ENCODE measurements at regions not wholly inside any gene's neighbourhood (a gene's known extent, or its start where the extent isn't known, plus 50 kb on each side); places are given as distances from the start of the nearest gene placed in this dataset.

DNA sequence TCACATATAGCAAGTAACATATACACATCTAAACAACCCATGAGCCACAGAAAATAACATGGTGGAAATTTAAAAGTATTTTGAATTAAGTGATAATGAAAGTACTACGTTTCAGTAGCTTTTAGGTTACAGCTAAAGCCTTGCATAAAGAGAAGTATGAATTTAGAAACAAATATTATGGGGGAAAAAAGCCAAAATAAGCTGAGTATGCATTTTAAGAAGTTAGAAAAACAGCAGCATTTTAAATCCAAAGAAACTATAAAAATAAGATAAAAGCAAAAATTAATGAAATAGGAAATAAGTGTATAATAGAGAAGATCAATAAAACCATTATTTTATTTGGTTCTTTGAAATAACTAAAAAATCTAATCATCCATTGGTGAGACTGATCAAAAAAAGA is 89.8 kb upstream of the ARHGEF7 start:
- no TSS peak for BruUV-seq (replicated peaks)
- H3K4me3 ChIP-seq: no peak overlapping the region
- intact Hi-C loops (cut with micrococcal nuclease; ENCODE audit: unreplicated experiment): no loop called here
- peaks cover 20% of the 10 kb centered on the region; the same call in 1 of the 2 replicates for H3K27me3 ChIP-seq (ENCODE audit: insufficient read depth, low read depth)
- H3K36me3 ChIP-seq (ENCODE audit: low read depth): no peaks in the 10 kb centered on the region
- no peak overlapping the region for H3K27ac ChIP-seq
- no peak overlapping the region for H3K4me2 ChIP-seq
- H4K20me1 ChIP-seq (ENCODE audit: insufficient read depth): no peaks in the 10 kb centered on the region
- H3K9me3 ChIP-seq (ENCODE audit: insufficient read depth, low read depth): peaks cover 15% of the 10 kb centered on the region; the same call in 1 of the 2 replicates
- H3K9me2 ChIP-seq (ENCODE audit: insufficient read depth): no peaks in the 10 kb centered on the region
- ChIA-PET CTCF (no interaction called here), POLR2A (ENCODE audit: unreplicated experiment) (no interaction called here)
- TF ChIP-seq, protein P1, sequence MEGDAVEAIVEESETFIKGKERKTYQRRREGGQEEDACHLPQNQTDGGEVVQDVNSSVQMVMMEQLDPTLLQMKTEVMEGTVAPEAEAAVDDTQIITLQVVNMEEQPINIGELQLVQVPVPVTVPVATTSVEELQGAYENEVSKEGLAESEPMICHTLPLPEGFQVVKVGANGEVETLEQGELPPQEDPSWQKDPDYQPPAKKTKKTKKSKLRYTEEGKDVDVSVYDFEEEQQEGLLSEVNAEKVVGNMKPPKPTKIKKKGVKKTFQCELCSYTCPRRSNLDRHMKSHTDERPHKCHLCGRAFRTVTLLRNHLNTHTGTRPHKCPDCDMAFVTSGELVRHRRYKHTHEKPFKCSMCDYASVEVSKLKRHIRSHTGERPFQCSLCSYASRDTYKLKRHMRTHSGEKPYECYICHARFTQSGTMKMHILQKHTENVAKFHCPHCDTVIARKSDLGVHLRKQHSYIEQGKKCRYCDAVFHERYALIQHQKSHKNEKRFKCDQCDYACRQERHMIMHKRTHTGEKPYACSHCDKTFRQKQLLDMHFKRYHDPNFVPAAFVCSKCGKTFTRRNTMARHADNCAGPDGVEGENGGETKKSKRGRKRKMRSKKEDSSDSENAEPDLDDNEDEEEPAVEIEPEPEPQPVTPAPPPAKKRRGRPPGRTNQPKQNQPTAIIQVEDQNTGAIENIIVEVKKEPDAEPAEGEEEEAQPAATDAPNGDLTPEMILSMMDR (conservative IDR thresholded peaks at IDR 0.05): no peak
- no peak for TF ChIP-seq EZH2 (IDR thresholded peaks at IDR 0.05; ENCODE audit: low read depth)
- no peaks in the 10 kb centered on the region for H3K79me2 ChIP-seq (ENCODE audit: low read depth)
- H3F3A ChIP-seq (ENCODE audit: insufficient read depth, low read depth): no peaks in the 10 kb centered on the region
- no peak for DNase-seq
- no peaks in the 10 kb centered on the region for H3K4me1 ChIP-seq (replicated peaks; ENCODE audit: insufficient read depth)
- H2AFZ ChIP-seq: no peak overlapping the region

- Histone ChIP-seq H3K4me2 (no peak overlapping the region), H3K4me3 (no peak overlapping the region), H3K9me2 (ENCODE audit: insufficient read depth) (no peaks in the 10 kb centered on the region), H3K4me1 (replicated peaks; ENCODE audit: insufficient read depth) (no peaks in the 10 kb centered on the region), H2AFZ (no peak overlapping the region), H3K36me3 (ENCODE audit: low read depth) (no peaks in the 10 kb centered on the region), H4K20me1 (ENCODE audit: insufficient read depth) (no peaks in the 10 kb centered on the region), H3F3A (ENCODE audit: insufficient read depth, low read depth) (no peaks in the 10 kb centered on the region), H3K27me3 (ENCODE audit: insufficient read depth, low read depth) (no peaks in the 10 kb centered on the region), H3K27ac (no peak overlapping the region), H3K79me2 (ENCODE audit: low read depth) (no peaks in the 10 kb centered on the region), H3K9me3 (ENCODE audit: insufficient read depth, low read depth) (peaks cover 15% of the 10 kb centered on the region; the same call in 1 of the 2 replicates)
- BruUV-seq (replicated peaks): no TSS peak
- DNase-seq: no peak
- intact Hi-C loops (cut with micrococcal nuclease; ENCODE audit: unreplicated experiment): no loop called here
- ChIA-PET POLR2A (ENCODE audit: unreplicated experiment) (no interaction called here), CTCF (no interaction called here)
- TF ChIP-seq, protein P1 (conservative IDR thresholded peaks at IDR 0.05): no peak
- no peak for TF ChIP-seq EZH2 (IDR thresholded peaks at IDR 0.05; ENCODE audit: low read depth)
Observed at GRCh38 chr13:111022886-111023285, 92.2 kb upstream of the ARHGEF7 start.

DNA sequence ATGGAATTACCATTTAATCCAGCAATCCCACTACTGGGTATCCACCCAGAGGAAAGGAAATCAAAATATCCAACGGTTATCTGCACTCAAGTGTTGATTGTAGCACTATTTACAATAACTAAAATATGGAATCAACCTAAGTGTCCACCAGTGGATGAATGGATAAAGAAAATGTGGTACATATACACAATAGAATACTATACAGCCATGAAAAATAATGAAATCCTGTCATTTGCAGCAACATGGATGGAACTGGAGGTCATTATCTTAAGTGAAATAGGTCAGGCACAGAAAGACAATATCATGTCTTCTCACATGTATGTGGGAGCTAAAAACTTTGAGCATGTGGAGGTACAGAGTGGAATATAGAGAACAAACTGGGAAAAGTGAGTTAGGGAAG is 92.9 kb upstream of the ARHGEF7 start:
- CTCF ChIA-PET: no interaction called here
- intact Hi-C loops (cut with micrococcal nuclease; ENCODE audit: unreplicated experiment): no loop called here
- DNase-seq: no peak

More for the DNA sequence above, 92.9 kb upstream of the ARHGEF7 start:
- TF ChIP-seq EZH2 (IDR thresholded peaks at IDR 0.05; ENCODE audit: low read depth): no peak
- TF ChIP-seq, protein P1 (conservative IDR thresholded peaks at IDR 0.05): no peak
- Histone ChIP-seq H3K4me2 (no peak overlapping the region), H3K4me1 (replicated peaks; ENCODE audit: insufficient read depth) (no peaks in the 10 kb centered on the region), H3K27ac (no peak overlapping the region), H4K20me1 (ENCODE audit: insufficient read depth) (no peaks in the 10 kb centered on the region), H3K36me3 (ENCODE audit: low read depth) (no peaks in the 10 kb centered on the region), H3K27me3 (ENCODE audit: insufficient read depth, low read depth) (no peaks in the 10 kb centered on the region), H2AFZ (no peak overlapping the region), H3K9me3 (ENCODE audit: insufficient read depth, low read depth) (peaks cover 15% of the 10 kb centered on the region; the same call in 1 of the 2 replicates), H3K9me2 (ENCODE audit: insufficient read depth) (no peaks in the 10 kb centered on the region), H3K4me3 (no peak overlapping the region), H3F3A (ENCODE audit: insufficient read depth, low read depth) (no peaks in the 10 kb centered on the region), H3K79me2 (ENCODE audit: low read depth) (no peaks in the 10 kb centered on the region)
- POLR2A ChIA-PET (ENCODE audit: unreplicated experiment): no interaction called here
- BruUV-seq (replicated peaks): no TSS peak
